ENCODE measurements at regions not wholly inside any gene's neighbourhood (a gene's known extent, or its start where the extent isn't known, plus 50 kb on each side); places are given as distances from the start of the nearest gene placed in this dataset.
"Not testable (repeated sequence)": the region's sequence is repeated elsewhere in the genome, so short reads cannot be mapped to it uniquely, and the experiment has no call there.

- not testable (repeated sequence) for DNase-seq (ENCODE audit: low read depth)
These were observed 757.1 kb upstream of the TPTE start for GRCh38 chr21:9764294-9764693.

- not testable (repeated sequence) for DNase-seq (ENCODE audit: low read depth)
These were observed 755.8 kb upstream of the TPTE start for GRCh38 chr21:9765538-9765937.

- DNase-seq (ENCODE audit: low read depth), result not testable (repeated sequence)
These were observed 754.3 kb upstream of the TPTE start for GRCh38 chr21:9766890-9767591.

- no peak for DNase-seq (ENCODE audit: low read depth)
These were observed 753.6 kb upstream of the TPTE start for GRCh38 chr21:9767592-9768375.

GRCh38 chr21:9768376-9769130 is 752.8 kb upstream of the TPTE start:
- not testable (repeated sequence) for DNase-seq (ENCODE audit: low read depth)

- DNase-seq (ENCODE audit: low read depth), result not testable (repeated sequence)
These were observed 752.3 kb upstream of the TPTE start for GRCh38 chr21:9769131-9769498.

- not testable (repeated sequence) for DNase-seq (ENCODE audit: low read depth)
These were observed 751.4 kb upstream of the TPTE start for GRCh38 chr21:9769718-9770690.

GRCh38 chr21:9771466-9772347 is 749.7 kb upstream of the TPTE start:
- not testable (repeated sequence) for DNase-seq (ENCODE audit: low read depth)

GRCh38 chr21:9772348-9772672 is 749.1 kb upstream of the TPTE start:
- DNase-seq (ENCODE audit: low read depth), result no peak

- DNase-seq (ENCODE audit: low read depth), result not testable (repeated sequence)
These were observed 748.4 kb upstream of the TPTE start for GRCh38 chr21:9772877-9773420.

- no peak for DNase-seq (ENCODE audit: low read depth)
These were observed 747.0 kb upstream of the TPTE start for GRCh38 chr21:9774347-9774746.

- not testable (repeated sequence) for DNase-seq (ENCODE audit: low read depth)
These were observed 746.3 kb upstream of the TPTE start for GRCh38 chr21:9774901-9775593.

GRCh38 chr21:9775877-9776276 is 745.5 kb upstream of the TPTE start:
- not testable (repeated sequence) for DNase-seq (ENCODE audit: low read depth)

- DNase-seq (ENCODE audit: low read depth), result not testable (repeated sequence)
These were observed 744.9 kb upstream of the TPTE start for GRCh38 chr21:9776286-9777020.

- DNase-seq (ENCODE audit: low read depth), result not testable (repeated sequence)
These were observed 742.8 kb upstream of the TPTE start for GRCh38 chr21:9778541-9778940.

GRCh38 chr21:9780441-9780937 is 740.9 kb upstream of the TPTE start:
- no peak for DNase-seq (ENCODE audit: low read depth)

GRCh38 chr21:9783587-9783986 is 737.8 kb upstream of the TPTE start:
- not testable (repeated sequence) for DNase-seq (ENCODE audit: low read depth)

- DNase-seq (ENCODE audit: low read depth), result not testable (repeated sequence)
These were observed 737.2 kb upstream of the TPTE start for GRCh38 chr21:9784201-9784600.

GRCh38 chr21:9786092-9786491 is 735.3 kb upstream of the TPTE start:
- DNase-seq (ENCODE audit: low read depth), result not testable (repeated sequence)
